ENCODE measurements at regions not wholly inside any gene's neighbourhood (a gene's known extent, or its start where the extent isn't known, plus 50 kb on each side); places are given as distances from the start of the nearest gene placed in this dataset.
"Not testable (repeated sequence)": the region's sequence is repeated elsewhere in the genome, so short reads cannot be mapped to it uniquely, and the experiment has no call there.

- Histone ChIP-seq H3K9ac (ENCODE audit: low read length) (no peak overlapping the region), H3K4me3 (replicated peaks in 1 of 2; ENCODE audit: low read depth in 1 of 2, low read length in 2 of 2) (no peak overlapping the region), H3K9me3 (ENCODE audit: control insufficient read depth in 1 of 2, insufficient read depth in 1 of 2, low read depth in 1 of 2, low read length in 2 of 2) (peaks cover 4 to 15% of the 10 kb centered on the region in 2 experiments; a peak in 3 of 4 replicates), H3K27ac (ENCODE audit: low read depth, low read length) (no peak overlapping the region), H4K20me1 (ENCODE audit: insufficient read depth) (no peaks in the 10 kb centered on the region), H2AFZ (ENCODE audit: low read depth, low read length, poor library complexity, severe bottlenecking) (no peak overlapping the region), H3K4me2 (ENCODE audit: low read length) (no peak overlapping the region), H3K79me2 (ENCODE audit: insufficient read depth, low read length) (no peaks in the 10 kb centered on the region), H3K27me3 (ENCODE audit: insufficient read depth, low read length) (no peaks in the 10 kb centered on the region), H3K4me1 (ENCODE audit: control insufficient read depth in 1 of 2, insufficient read depth in 2 of 2, low read length in 2 of 2) (no peaks in the 10 kb centered on the region), H3K36me3 (ENCODE audit: control insufficient read depth in 1 of 2, insufficient read depth in 2 of 2, low read length in 2 of 2) (no peaks in the 10 kb centered on the region), H3K9me2 (ENCODE audit: insufficient read depth) (no peaks in the 10 kb centered on the region)
- ChIA-PET CTCF (no interaction called here), POLR2A (no interaction called here), RAD21 (ENCODE audit: low non-redundant PET in 1 of 2, low total read pairs in 2 of 2, uncharacterized antibody in 2 of 2, unreplicated experiment in 2 of 2) (no interaction called here)
- no peak for ATAC-seq
- BruUV-seq (replicated peaks) = no TSS peak
- intact Hi-C loops (cut with micrococcal nuclease) = no loop called here
- TF ChIP-seq CTCF (IDR thresholded peaks at IDR 0.05 in 2 of 3, conservative IDR thresholded peaks at IDR 0.05 in 1 of 3; ENCODE audit: borderline replicate concordance in 1 of 3, insufficient read depth in 1 of 3, low read depth in 2 of 3, low read length in 2 of 3) = no peak
- no peak for TF ChIP-seq TCF7L2 (IDR thresholded peaks at IDR 0.05; ENCODE audit: borderline replicate concordance, extremely low read depth, insufficient read depth, insufficient read length)
- TF ChIP-seq EZH2 (IDR thresholded peaks at IDR 0.05) = no peak
- TF ChIP-seq REST (IDR thresholded peaks at IDR 0.05; ENCODE audit: low read depth) = no peak
- DNase-seq (ENCODE audit: low read depth, low spot score) = no peak
Measured at GRCh38 chr7:145812218-145812617, 304.4 kb upstream of the CNTNAP2 start.

GRCh38 chr7:145805496-145805895 is 311.1 kb upstream of the CNTNAP2 start:
- H3K4me3 ChIP-seq (replicated peaks in 1 of 2; ENCODE audit: low read depth in 1 of 2, low read length in 2 of 2); H3K79me2 ChIP-seq (ENCODE audit: insufficient read depth, low read length); H3K9ac ChIP-seq (ENCODE audit: low read length); intact Hi-C loops (cut with micrococcal nuclease); H3K4me2 ChIP-seq (ENCODE audit: low read length); CTCF ChIA-PET; H3K27ac ChIP-seq (ENCODE audit: low read depth, low read length); H2AFZ ChIP-seq (ENCODE audit: low read depth, low read length, poor library complexity, severe bottlenecking); H4K20me1 ChIP-seq (ENCODE audit: insufficient read depth); H3K27me3 ChIP-seq (ENCODE audit: insufficient read depth, low read length); POLR2A ChIA-PET; H3K9me3 ChIP-seq (ENCODE audit: control insufficient read depth in 1 of 2, insufficient read depth in 1 of 2, low read depth in 1 of 2, low read length in 2 of 2); H3K4me1 ChIP-seq (ENCODE audit: control insufficient read depth in 1 of 2, insufficient read depth in 2 of 2, low read length in 2 of 2); RAD21 ChIA-PET (ENCODE audit: low non-redundant PET in 1 of 2, low total read pairs in 2 of 2, uncharacterized antibody in 2 of 2, unreplicated experiment in 2 of 2); H3K36me3 ChIP-seq (ENCODE audit: control insufficient read depth in 1 of 2, insufficient read depth in 2 of 2, low read length in 2 of 2); DNase-seq (ENCODE audit: low read depth, low spot score); H3K9me2 ChIP-seq (ENCODE audit: insufficient read depth); ATAC-seq; BruUV-seq (replicated peaks): not testable (repeated sequence)

All from HCT116 (cell line).